B cell (primary cell): ENCODE measurements at regions not wholly inside any gene's neighbourhood (a gene's known extent, or its start where the extent isn't known, plus 50 kb on each side); places are given as distances from the start of the nearest gene placed in this dataset.
A peak's percentile ranks its signal among the peaks of the same experiment; 100 is the strongest.

ENCODE experiments used
- ATAC-seq: fragments of 200-7000 bp; cut with Tn5 transposase; one replicate; pipeline ENCODE4 v1.10.0; 2021; ENCODE audit warnings: low read depth, mild to moderate bottlenecking, moderate number of reproducible peaks, moderate library complexity
- CTCF ChIA-PET: fragments of 350-600 bp; sonication (Branson Sonifier 250); formaldehyde crosslinking; loops from one replicate; lab custom pipeline; 2021; ENCODE audit warnings: antibody characterized with exemption, inconsistent platforms; lab: Charles Lee
- POLR2A ChIA-PET: fragments of 350-600 bp; sonication (Branson Sonifier 250); formaldehyde crosslinking; loops from one replicate; lab custom pipeline; 2021; ENCODE audit warnings: antibody characterized with exemption; lab: Charles Lee
- DNase-seq: peaks from one replicate; pipeline ENCODE4 v3.0.0; 2013
- H2AFZ ChIP-seq: 2 replicates; pipeline ENCODE4 v1.6.1; 2012; ENCODE audit warnings: mild to moderate bottlenecking, low read depth, low read length; ENCODE audit not compliant: insufficient read depth, poor library complexity, severe bottlenecking
- H3K27ac ChIP-seq, 2 donors: 1 replicate in 1 of 2; 2 replicates in 1 of 2; pipeline ENCODE4 v1.5.1; 2012 to 2013; ENCODE audit warnings: low read length in 2 of 2, mild to moderate bottlenecking in 2 of 2, moderate library complexity in 1 of 2
- H3K27me3 ChIP-seq, 4 experiments: fragments of 200-600 bp in 1 of 4; sonication (generic) in 1 of 4; replicated peaks in 1 of 4; 1 replicate in 2 of 4; 2 replicates in 2 of 4; pipeline versions ENCODE4 v1.6.1 to v1.7.0; 2013 to 2016; ENCODE audit warnings: low read length in 3 of 4, mild to moderate bottlenecking in 2 of 4, mixed read lengths in 1 of 4, moderate library complexity in 1 of 4; ENCODE audit not compliant: insufficient read depth in 4 of 4, control insufficient read depth in 3 of 4; ENCODE audit errors: control extremely low read depth in 1 of 4
- H3K36me3 ChIP-seq, 2 experiments: replicated peaks in 1 of 2; 1 replicate in 1 of 2; 2 replicates in 1 of 2; pipeline versions ENCODE4 v1.6.1 to v1.7.1; 2013; ENCODE audit warnings: low read length in 1 of 2; ENCODE audit not compliant: insufficient read depth in 2 of 2, control insufficient read depth in 1 of 2; ENCODE audit errors: control extremely low read depth in 1 of 2, extremely low read depth in 1 of 2
- H3K4me1 ChIP-seq, 2 donors: fragments of 200-600 bp in 1 of 2; sonication (generic) in 1 of 2; 1 replicate in 1 of 2; 2 replicates in 1 of 2; pipeline versions ENCODE4 v1.5.1 to v1.6.1; 2013 to 2017; ENCODE audit warnings: low read length in 2 of 2; ENCODE audit not compliant: control insufficient read depth in 2 of 2, insufficient read depth in 2 of 2
- H3K4me2 ChIP-seq: replicated peaks from 2 replicates; pipeline ENCODE3; 2012; ENCODE audit warnings: mild to moderate bottlenecking, low read depth, low read length; ENCODE audit not compliant: poor library complexity, severe bottlenecking
- H3K4me3 ChIP-seq, 5 experiments: fragments of 200-600 bp in 1 of 5; sonication (generic) in 1 of 5; 1 replicate in 3 of 5; 2 replicates in 2 of 5; pipeline versions ENCODE4 v1.5.1 to v1.7.0; 2011 to 2016; ENCODE audit warnings: low read length in 4 of 5, mild to moderate bottlenecking in 4 of 5, low read depth in 2 of 5, control low read depth in 1 of 5, moderate library complexity in 1 of 5; ENCODE audit not compliant: insufficient read depth in 1 of 5; ENCODE audit errors: control extremely low read depth in 1 of 5, extremely low read depth in 1 of 5
- H3K79me2 ChIP-seq: fragments of 200-600 bp; sonication (generic); one replicate; pipeline ENCODE4 v1.6.0; 2016; ENCODE audit warnings: low read length; ENCODE audit not compliant: control insufficient read depth, insufficient read depth
- H3K9ac ChIP-seq: fragments of 200-600 bp; sonication (generic); 2 replicates; pipeline ENCODE4 v1.6.1; 2017; ENCODE audit warnings: mild to moderate bottlenecking, low read length, moderate library complexity
- H3K9me3 ChIP-seq, 3 donors: one replicate each; pipeline versions ENCODE4 v1.6.1 to v1.7.1; 2013; ENCODE audit warnings: low read length in 2 of 3; ENCODE audit not compliant: control insufficient read depth in 2 of 3, insufficient read depth in 1 of 3; ENCODE audit errors: control extremely low read depth in 1 of 3
- H4K20me1 ChIP-seq: 2 replicates; pipeline ENCODE4 v1.6.0; 2012; ENCODE audit warnings: mild to moderate bottlenecking, low read length; ENCODE audit not compliant: insufficient read depth, control insufficient read depth, poor library complexity, severe bottlenecking
- H3K27ac Mint-ChIP-seq: one replicate; pipeline ENCODE4 v1.8.0; 2021; ENCODE audit warnings: mixed read lengths
- H3K27me3 Mint-ChIP-seq: one replicate; pipeline ENCODE4 v1.8.0; 2021; ENCODE audit warnings: mixed read lengths
- H3K4me1 Mint-ChIP-seq: one replicate; pipeline ENCODE4 v1.8.0; 2021; ENCODE audit warnings: mixed read lengths
- H3K4me3 Mint-ChIP-seq: one replicate; pipeline ENCODE4 v1.8.0; 2021; ENCODE audit warnings: mixed read lengths
- H3K9me3 Mint-ChIP-seq: one replicate; pipeline ENCODE4 v1.8.0; 2022; ENCODE audit warnings: mixed read lengths; ENCODE audit not compliant: insufficient read depth
- CTCF ChIP-seq: fragments of 200-600 bp; IDR thresholded peaks from one replicate; pipeline ENCODE4 v1.8.0; 2022; ENCODE audit warnings: antibody characterized with exemption, mild to moderate bottlenecking
- EZH2 ChIP-seq: IDR thresholded peaks from 2 replicates; pipeline ENCODE4 v1.6.1; 2012; ENCODE audit warnings: borderline replicate concordance, low read depth, mild to moderate bottlenecking, moderate library complexity, low read length; ENCODE audit not compliant: insufficient read depth, poor library complexity, severe bottlenecking
- WGBS: methylation state at CpG from one replicate; pipeline ENCODE4 v1.1.5; 2013; ENCODE audit warnings: missing lambda C conversion rate; ENCODE audit not compliant: insufficient coverage; 5-methylcytosine and 5-hydroxymethylcytosine counted together
- intact Hi-C: fragments of 100-400 bp; cut with micrococcal nuclease; formaldehyde crosslinking; loops from one replicate; pipeline ENCODE4 v1.10.0; 2022

DNA sequence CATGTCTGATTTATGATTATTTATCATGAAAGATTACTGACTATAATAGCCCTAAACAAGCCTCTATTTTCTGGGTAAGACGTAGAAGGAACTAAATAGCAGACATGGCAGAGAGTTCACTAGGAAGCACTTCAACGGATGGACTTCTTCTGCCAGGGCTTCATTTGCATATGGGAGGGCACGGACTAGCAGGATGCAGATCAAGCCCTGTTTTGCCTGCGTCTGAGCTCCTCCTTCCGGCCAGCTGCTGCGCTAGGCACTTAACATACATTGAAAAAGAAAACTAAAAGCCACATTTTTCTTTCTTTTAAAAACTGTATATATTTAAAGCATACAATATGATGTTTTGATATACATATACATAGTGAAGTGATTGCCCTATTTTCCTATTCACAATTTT is 340.0 kb upstream of the MEX3C start:
- Histone ChIP-seq H3K9me3 (no peaks in the 10 kb centered on the region), H3K79me2 (no peaks in the 10 kb centered on the region), H3K4me3 (no peak overlapping the region), H2AFZ (peak overlapping the region; percentile 32), H4K20me1 (no peaks in the 10 kb centered on the region), H3K36me3 (no peaks in the 10 kb centered on the region), H3K4me2 (no peak overlapping the region), H3K4me1 (no peaks in the 10 kb centered on the region), H3K27me3 (peaks cover 0 to 5% (median 0%) of the 10 kb centered on the region in 4 experiments), H3K27ac (no peak overlapping the region), H3K9ac (no peak overlapping the region)
- H3K27ac Mint-ChIP-seq, result no peak overlapping the region
- no peaks in the 10 kb centered on the region for H3K9me3 Mint-ChIP-seq
- ChIA-PET CTCF (no interaction called here), POLR2A (no interaction called here)
- no peak for ATAC-seq
- WGBS, result 0% methylated on average over 2 of the region's 6 CpGs
- intact Hi-C loops, result no loop called here
- H3K4me3 Mint-ChIP-seq, result no peak overlapping the region
- H3K27me3 Mint-ChIP-seq, result peaks cover 8% of the 10 kb centered on the region
- H3K4me1 Mint-ChIP-seq, result peaks cover 4% of the 10 kb centered on the region
- DNase-seq, result no peak
- TF ChIP-seq CTCF (no peak), EZH2 (no peak)

DNA sequence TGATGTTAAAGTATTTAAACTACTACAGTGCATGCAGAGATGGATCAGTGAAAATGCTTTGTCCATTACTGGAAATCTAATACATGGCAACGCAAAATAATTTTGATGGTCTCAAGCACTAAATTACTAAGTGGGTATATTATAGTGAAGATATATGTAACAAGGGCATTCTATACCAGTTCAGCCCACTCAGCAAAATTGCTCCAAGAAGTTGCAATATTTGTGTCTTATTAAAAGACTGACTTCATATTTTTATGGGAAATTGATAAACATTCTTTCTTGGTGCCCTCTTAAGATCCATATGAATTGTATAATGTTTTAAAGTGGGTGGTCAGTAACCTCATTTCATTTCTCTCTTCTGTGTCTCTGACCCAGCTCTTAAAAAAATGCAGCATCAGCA is 343.1 kb upstream of the MEX3C start:
- Histone ChIP-seq H3K27me3 (peaks cover 0 to 5% (median 0%) of the 10 kb centered on the region in 4 experiments), H3K4me2 (no peak overlapping the region), H3K9me3 (no peaks in the 10 kb centered on the region), H3K4me3 (no peak overlapping the region), H3K9ac (no peak overlapping the region), H2AFZ (no peak overlapping the region), H3K79me2 (no peaks in the 10 kb centered on the region), H3K4me1 (no peaks in the 10 kb centered on the region), H3K36me3 (no peaks in the 10 kb centered on the region), H4K20me1 (no peaks in the 10 kb centered on the region), H3K27ac (no peak overlapping the region)
- intact Hi-C loops, result no loop called here
- Mint-ChIP-seq H3K27me3 (peaks cover 3% of the 10 kb centered on the region), H3K27ac (no peak overlapping the region), H3K9me3 (no peaks in the 10 kb centered on the region), H3K4me1 (peaks cover 4% of the 10 kb centered on the region), H3K4me3 (no peak overlapping the region)
- DNase-seq (no peak), ATAC-seq (no peak)
- ChIA-PET POLR2A (no interaction called here), CTCF (no interaction called here)
- TF ChIP-seq CTCF, result no peak
- no peak for TF ChIP-seq EZH2
- no CpG with 5 or more reads among the region's 1 CpG for WGBS
